ENCODE measurements at regions not wholly inside any gene's neighbourhood (a gene's known extent, or its start where the extent isn't known, plus 50 kb on each side); places are given as distances from the start of the nearest gene placed in this dataset.

DNA sequence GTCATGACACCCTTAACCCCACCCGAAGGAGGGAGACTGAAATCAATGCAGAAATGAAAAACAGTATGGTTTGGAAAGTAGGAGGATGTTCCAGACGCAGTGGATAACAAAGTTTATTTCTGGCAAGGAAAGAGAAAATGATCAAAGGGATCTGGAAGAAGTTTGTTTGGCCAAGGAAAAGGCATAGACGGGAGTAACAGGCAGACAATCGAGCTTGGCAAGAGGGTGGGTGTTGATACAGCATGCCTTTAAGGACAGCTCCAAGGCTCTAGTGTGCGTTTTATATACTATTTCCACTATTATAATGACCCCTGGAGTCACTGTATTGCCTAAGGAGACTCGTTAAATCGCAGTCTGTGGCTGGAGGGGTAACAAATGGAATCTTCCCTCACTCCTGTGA lies 303.7 kb upstream of the RUNX1 start:
- TF ChIP-seq, protein P1, sequence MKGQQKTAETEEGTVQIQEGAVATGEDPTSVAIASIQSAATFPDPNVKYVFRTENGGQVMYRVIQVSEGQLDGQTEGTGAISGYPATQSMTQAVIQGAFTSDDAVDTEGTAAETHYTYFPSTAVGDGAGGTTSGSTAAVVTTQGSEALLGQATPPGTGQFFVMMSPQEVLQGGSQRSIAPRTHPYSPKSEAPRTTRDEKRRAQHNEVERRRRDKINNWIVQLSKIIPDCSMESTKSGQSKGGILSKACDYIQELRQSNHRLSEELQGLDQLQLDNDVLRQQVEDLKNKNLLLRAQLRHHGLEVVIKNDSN (IDR thresholded peaks at IDR 0.05; ENCODE audit: borderline replicate concordance, low read depth), result no peak
- no peak for TF ChIP-seq IRF3 (IDR thresholded peaks at IDR 0.05; ENCODE audit: low read depth, low read length)
- no peak for TF ChIP-seq ZBTB33 (IDR thresholded peaks at IDR 0.05; ENCODE audit: borderline replicate concordance, low read depth)
- TF ChIP-seq RFX5 (IDR thresholded peaks at IDR 0.05; ENCODE audit: low read length), result no peak
- TF ChIP-seq YY1 (IDR thresholded peaks at IDR 0.05; ENCODE audit: low read depth), result no peak
- TF ChIP-seq FOXM1 (IDR thresholded peaks at IDR 0.05; ENCODE audit: low read depth), result no peak
- TF ChIP-seq NFIC (IDR thresholded peaks at IDR 0.05; ENCODE audit: borderline replicate concordance), result no peak
- TF ChIP-seq, protein P2, sequence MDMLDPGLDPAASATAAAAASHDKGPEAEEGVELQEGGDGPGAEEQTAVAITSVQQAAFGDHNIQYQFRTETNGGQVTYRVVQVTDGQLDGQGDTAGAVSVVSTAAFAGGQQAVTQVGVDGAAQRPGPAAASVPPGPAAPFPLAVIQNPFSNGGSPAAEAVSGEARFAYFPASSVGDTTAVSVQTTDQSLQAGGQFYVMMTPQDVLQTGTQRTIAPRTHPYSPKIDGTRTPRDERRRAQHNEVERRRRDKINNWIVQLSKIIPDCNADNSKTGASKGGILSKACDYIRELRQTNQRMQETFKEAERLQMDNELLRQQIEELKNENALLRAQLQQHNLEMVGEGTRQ (IDR thresholded peaks at IDR 0.05; ENCODE audit: borderline replicate concordance, low read depth, low read length), result no peak
- no peak for TF ChIP-seq TCF12 (IDR thresholded peaks at IDR 0.05)
- no peak for TF ChIP-seq RCOR1 (IDR thresholded peaks at IDR 0.05; ENCODE audit: low read length)
- H3F3A ChIP-seq (replicated peaks; ENCODE audit: insufficient read depth), result peaks cover 8% of the 10 kb centered on the region
- no peaks in the 10 kb centered on the region for H3K9me2 ChIP-seq
- H3K4me1 ChIP-seq (ENCODE audit: control insufficient read depth in 1 of 2, insufficient read depth in 2 of 2, low read depth in 1 of 2, low read length in 1 of 2), result no peaks in the 10 kb centered on the region
- H3K27ac ChIP-seq (ENCODE audit: low read depth in 2 of 2, low read length in 1 of 2), result no peak overlapping the region
- WGBS (ENCODE audit: low lambda C conversion rate), result 77% methylated on average over 7 of the region's 7 CpGs
- H3K9ac ChIP-seq, result no peak overlapping the region
- CTCF ChIA-PET, result no interaction called here
- H3K4me3 ChIP-seq (ENCODE audit: low read depth in 2 of 2, low read length in 1 of 2), result no peak overlapping the region
- no peaks in the 10 kb centered on the region for H3K79me2 ChIP-seq (ENCODE audit: insufficient read depth)
- H3K27me3 ChIP-seq (ENCODE audit: insufficient read depth), result no peaks in the 10 kb centered on the region
- no peak overlapping the region for H2AFZ ChIP-seq (ENCODE audit: low read depth)
- no peaks in the 10 kb centered on the region for H4K20me1 ChIP-seq (ENCODE audit: insufficient read depth)
- POLR2A ChIA-PET, result no interaction called here
- no peaks in the 10 kb centered on the region for H3K36me3 ChIP-seq (replicated peaks in 1 of 2; ENCODE audit: control insufficient read depth in 1 of 2, insufficient read depth in 2 of 2, low read length in 1 of 2)
- H3K9me3 ChIP-seq, result no peaks in the 10 kb centered on the region
- H3K4me2 ChIP-seq, result no peak overlapping the region
- no peak for DNase-seq

GRCh38 chr21:35352066-35352770 lies 303.1 kb upstream of the RUNX1 start:
- H3K36me3 ChIP-seq (replicated peaks in 1 of 2; ENCODE audit: control insufficient read depth in 1 of 2, insufficient read depth in 2 of 2, low read length in 1 of 2), result no peaks in the 10 kb centered on the region
- H3K4me1 ChIP-seq (ENCODE audit: control insufficient read depth in 1 of 2, insufficient read depth in 2 of 2, low read depth in 1 of 2, low read length in 1 of 2), result no peaks in the 10 kb centered on the region
- 74% methylated on average over 4 of the region's 4 CpGs for WGBS (ENCODE audit: low lambda C conversion rate)
- ChIA-PET CTCF (no interaction called here), POLR2A (no interaction called here)
- H2AFZ ChIP-seq (ENCODE audit: low read depth), result no peak overlapping the region
- no peaks in the 10 kb centered on the region for H4K20me1 ChIP-seq (ENCODE audit: insufficient read depth)
- no peak overlapping the region for H3K27ac ChIP-seq (ENCODE audit: low read depth in 2 of 2, low read length in 1 of 2)
- no peaks in the 10 kb centered on the region for H3K79me2 ChIP-seq (ENCODE audit: insufficient read depth)
- peaks cover 8% of the 10 kb centered on the region for H3F3A ChIP-seq (replicated peaks; ENCODE audit: insufficient read depth)
- H3K9me3 ChIP-seq, result no peaks in the 10 kb centered on the region
- H3K4me3 ChIP-seq (ENCODE audit: low read depth in 2 of 2, low read length in 1 of 2), result no peak overlapping the region
- H3K9me2 ChIP-seq, result no peaks in the 10 kb centered on the region
- TF ChIP-seq NFIC (IDR thresholded peaks at IDR 0.05; ENCODE audit: borderline replicate concordance) (no peak), SMC3 (IDR thresholded peaks at IDR 0.05; ENCODE audit: low read depth, low read length) (no peak), IRF3 (IDR thresholded peaks at IDR 0.05; ENCODE audit: low read depth, low read length) (no peak), EP300 (IDR thresholded peaks at IDR 0.05; ENCODE audit: borderline replicate concordance in 1 of 2, low read depth in 1 of 2, low read length in 1 of 2) (no peak), RFX5 (IDR thresholded peaks at IDR 0.05; ENCODE audit: low read length) (no peak), ELF1 (IDR thresholded peaks at IDR 0.05) (no peak), JUND (IDR thresholded peaks at IDR 0.05) (no peak), RAD21 (IDR thresholded peaks at IDR 0.05; ENCODE audit: low read length) (no peak), GABPA (IDR thresholded peaks at IDR 0.05; ENCODE audit: low read depth) (no peak)
- TF ChIP-seq, protein P2 (IDR thresholded peaks at IDR 0.05; ENCODE audit: borderline replicate concordance, low read depth, low read length), result no peak
- TF ChIP-seq, protein P3, sequence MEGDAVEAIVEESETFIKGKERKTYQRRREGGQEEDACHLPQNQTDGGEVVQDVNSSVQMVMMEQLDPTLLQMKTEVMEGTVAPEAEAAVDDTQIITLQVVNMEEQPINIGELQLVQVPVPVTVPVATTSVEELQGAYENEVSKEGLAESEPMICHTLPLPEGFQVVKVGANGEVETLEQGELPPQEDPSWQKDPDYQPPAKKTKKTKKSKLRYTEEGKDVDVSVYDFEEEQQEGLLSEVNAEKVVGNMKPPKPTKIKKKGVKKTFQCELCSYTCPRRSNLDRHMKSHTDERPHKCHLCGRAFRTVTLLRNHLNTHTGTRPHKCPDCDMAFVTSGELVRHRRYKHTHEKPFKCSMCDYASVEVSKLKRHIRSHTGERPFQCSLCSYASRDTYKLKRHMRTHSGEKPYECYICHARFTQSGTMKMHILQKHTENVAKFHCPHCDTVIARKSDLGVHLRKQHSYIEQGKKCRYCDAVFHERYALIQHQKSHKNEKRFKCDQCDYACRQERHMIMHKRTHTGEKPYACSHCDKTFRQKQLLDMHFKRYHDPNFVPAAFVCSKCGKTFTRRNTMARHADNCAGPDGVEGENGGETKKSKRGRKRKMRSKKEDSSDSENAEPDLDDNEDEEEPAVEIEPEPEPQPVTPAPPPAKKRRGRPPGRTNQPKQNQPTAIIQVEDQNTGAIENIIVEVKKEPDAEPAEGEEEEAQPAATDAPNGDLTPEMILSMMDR (IDR thresholded peaks at IDR 0.05), result no peak
- no peaks in the 10 kb centered on the region for H3K27me3 ChIP-seq (ENCODE audit: insufficient read depth)
- no peak overlapping the region for H3K9ac ChIP-seq
- DNase-seq, result no peak
- H3K4me2 ChIP-seq, result no peak overlapping the region

Measured in SK-N-SH (cell line).